GM19463 (cell line): ENCODE measurements at regions not wholly inside any gene's neighbourhood (a gene's known extent, or its start where the extent isn't known, plus 50 kb on each side); places are given as distances from the start of the nearest gene placed in this dataset.
"Not testable (repeated sequence)": the region's sequence is repeated elsewhere in the genome, so short reads cannot be mapped to it uniquely, and the experiment has no call there.

Source experiments
- ATAC-seq: cut with Tn5 transposase; IDR thresholded peaks from one replicate; pipeline ENCODE4 v1.9.1; 2021; ENCODE audit warnings: mild to moderate bottlenecking, moderate library complexity; ENCODE audit not compliant: unreplicated experiment

DNA sequence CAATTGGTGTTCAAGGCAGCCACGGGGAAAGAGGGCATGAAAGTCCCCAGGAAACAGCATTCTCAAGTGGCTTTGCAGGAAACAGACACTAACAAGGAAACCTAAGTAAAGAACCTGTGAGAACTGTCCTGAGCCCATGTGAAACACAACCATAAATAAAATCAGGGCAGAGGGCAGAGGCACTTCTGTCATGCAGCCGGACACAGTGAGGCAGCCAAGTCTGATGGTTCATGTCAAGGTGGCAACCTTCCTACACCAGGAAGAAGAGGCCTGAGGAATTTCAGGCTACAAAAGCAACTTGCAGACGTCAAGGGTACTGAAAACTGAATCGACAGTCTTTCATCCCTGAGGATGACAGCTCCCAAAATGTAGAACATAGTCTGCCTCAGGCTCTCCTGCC is 458.2 kb upstream of the NPVF start:
- no peak for ATAC-seq

DNA sequence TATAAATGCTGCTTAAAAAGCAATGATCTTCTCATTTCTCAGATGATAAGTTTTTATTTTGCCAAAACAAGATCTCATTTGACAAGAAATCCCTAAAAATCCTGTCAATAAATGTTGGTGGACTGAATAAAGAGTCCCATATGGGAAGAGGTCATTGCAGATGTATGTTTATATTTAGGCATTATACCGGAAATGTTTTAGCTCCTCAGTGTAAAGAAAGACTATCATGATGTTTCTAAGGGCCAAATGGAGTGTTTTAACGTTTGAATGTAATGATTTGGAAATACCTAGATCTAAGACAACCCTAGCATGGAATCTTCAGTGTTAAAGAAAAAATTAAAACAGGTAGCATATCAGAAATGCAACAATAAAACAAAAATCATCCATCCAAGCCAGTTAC is 457.8 kb upstream of the NFE2L3 start:
- ATAC-seq, result no peak

DNA sequence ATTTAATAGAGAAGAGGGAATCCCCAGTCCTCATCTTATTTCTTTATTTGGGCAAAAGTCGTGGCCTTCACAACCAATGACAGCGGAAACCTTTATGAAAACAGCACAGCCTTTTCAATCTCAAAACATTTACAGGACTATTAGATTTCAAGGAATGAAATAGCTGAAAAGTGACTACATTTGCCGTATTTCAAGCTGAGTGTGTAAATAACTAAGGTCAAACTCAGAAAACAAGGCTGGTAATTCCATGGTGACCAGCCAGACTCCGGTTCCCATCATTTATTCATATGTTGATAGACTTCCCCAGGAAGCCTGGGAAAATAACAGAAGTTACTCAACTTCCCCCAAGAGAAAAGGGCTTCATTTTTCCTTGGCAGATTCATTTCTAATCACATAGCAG is 457.3 kb upstream of the NFE2L3 start:
- no peak for ATAC-seq

DNA sequence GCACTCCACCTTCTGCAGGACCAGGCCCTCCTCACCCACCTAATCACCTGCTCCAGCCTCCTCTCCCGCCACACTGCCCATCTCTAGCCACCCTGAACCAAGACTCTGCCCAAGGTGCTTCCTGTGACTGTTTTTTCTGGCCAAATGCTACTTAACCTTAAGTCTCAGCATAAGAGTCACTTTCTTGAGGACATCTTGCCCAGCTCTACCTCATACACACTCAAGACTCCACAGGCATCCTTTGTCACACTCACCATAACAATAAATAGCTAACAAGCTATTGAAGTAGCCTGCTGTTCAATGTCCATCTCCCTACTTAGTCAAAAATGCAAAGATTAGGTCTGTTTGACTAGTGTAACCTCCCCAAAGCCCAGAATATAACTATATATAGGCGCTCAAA is 455.4 kb upstream of the NFE2L3 start:
- no peak for ATAC-seq

DNA sequence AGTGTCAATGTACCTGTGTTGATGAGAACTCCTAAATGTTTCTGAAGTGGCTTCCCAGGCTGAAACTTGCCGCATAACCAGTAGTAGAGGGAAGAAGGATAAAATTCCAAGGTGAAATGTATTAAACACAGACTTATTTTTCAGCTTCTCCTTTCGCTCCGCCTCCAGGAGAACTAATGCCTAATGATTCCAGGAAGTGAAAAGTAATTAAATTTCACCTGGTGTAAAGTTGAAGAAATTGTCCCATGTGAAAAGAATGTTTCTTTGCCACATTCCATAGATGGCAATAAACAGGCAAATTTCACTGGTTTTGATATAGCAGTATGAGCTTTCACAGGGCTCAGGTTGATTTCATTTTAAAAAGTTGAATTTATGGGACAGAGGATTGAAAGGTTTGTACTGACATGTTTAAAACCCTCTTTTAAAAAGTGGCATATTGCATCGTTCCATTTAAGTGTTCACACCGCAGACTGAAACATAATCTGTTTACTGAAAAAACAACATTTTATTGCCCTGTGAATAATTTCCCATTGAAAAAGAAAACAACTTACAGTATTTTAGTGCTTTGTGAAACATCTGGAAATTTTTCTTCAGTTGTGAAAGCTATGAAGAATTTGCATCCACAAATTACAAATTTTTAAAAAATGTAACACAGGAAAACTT is 453.4 kb upstream of the NFE2L3 start:
- no peak for ATAC-seq

DNA sequence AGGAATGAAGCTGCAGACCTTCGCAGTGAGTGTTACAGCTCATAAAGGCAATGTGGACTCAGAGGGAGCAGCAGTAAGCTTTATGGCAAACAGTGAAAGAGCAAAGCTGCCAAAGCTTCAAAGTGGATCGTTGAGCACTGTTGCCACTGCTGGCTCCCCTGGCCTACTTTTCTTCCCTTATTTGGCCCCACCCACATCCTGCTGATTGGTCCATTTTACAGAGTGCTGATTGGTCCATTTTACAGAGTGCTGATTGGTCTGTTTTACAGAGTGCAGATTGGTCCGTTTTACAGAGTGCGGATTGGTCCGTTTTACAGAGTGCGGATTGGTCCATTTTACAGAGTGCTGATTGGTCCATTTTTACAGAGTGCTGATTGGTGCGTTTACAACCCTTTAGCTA is 451.9 kb upstream of the NFE2L3 start:
- not testable (repeated sequence) for ATAC-seq

DNA sequence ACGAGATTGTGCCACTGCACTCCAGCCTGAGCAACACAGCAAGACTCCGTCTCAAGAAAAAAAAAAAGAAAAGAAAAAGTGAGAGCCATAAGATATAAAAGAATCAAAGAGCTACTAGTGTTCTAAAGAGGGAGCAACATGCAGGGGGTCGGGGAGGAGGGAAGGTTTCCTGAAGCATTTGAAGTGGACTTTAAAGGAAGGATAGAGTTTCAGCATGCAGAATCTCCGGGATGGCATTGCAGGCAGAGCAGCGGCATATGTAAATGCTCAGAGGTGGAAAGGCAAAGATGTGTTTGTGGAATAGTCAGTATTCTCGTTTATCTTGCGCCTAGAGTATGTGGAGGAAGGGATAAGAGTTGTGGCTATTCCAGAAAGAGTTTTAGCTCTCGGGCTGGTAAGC is 447.6 kb upstream of the NFE2L3 start:
- no peak for ATAC-seq

DNA sequence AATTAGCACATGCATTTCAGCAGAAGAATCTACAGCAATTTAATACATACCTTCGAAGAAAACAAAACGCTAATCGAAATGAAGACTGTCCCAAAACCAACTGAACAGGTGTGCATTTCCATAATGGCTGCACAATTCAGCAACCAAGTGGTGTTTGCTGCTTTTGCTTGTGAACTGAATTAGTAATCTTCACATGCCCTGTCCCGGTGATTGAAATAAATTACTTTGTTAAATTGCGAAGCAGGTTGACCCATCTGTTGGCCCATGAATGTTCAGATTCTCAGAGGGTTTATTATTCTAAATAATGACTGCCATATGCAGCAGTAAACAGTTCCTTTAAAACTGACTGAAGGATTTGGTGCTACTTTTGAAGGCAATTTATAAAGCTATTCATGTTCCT is 445.2 kb upstream of the NFE2L3 start:
- no peak for ATAC-seq

DNA sequence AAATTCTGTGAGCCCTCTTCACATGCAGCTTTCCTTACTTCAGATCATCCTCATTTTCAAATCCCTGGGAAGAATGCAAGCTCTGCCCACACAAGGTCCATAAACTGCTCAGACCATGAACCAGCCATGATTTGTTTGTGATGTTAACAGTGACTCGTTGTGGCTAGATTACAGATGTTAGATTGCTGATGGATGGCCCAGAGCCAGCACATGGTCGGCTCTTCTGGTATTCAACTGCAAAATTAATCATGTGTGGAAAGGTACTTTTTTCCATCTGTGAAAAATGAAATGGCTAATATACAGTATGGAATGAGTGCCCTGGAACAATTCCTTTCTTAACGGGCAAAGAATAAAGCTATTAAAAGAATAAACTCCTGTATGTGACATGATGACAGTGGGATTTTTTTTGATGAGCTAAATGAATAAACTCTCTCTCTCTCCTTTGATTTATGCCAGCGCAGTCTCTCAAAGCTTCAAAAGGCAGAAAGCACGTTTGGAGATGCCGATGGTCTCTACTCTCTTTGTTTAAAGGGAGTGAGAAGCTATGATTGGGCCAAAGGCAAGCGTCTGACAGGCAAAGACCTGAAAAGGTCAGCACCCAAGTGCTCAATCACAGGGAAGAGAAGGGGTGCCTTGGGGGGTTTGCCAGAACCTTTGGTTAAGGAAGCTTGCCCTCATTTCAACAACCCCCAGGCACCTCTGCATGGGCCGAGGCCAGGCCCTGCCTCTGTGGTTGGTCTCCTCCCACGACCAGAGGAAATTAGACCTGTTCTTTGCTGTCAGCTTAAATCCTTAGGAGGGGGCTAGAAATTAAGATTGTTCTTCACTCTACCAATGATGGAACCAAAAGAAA is 444.0 kb upstream of the NFE2L3 start:
- ATAC-seq, result no peak

DNA sequence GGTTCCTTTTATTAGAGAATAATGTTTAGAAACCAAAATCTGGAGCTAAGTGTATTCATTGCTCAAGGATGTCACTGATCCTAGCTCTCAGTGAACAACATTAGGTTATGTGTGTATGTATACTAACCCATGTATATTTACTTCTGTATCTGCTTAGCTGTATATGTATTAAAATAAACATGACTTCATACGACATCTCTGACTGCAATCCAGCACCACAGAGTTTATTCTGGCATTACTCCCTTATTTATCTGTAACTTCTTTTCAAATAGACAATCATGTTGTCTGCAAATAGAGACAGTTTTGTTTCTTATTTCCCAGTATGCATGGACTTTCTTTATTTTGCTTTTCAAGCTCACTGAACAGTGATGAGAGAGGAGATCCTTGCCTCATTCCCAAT is 441.0 kb upstream of the NFE2L3 start:
- no peak for ATAC-seq

DNA sequence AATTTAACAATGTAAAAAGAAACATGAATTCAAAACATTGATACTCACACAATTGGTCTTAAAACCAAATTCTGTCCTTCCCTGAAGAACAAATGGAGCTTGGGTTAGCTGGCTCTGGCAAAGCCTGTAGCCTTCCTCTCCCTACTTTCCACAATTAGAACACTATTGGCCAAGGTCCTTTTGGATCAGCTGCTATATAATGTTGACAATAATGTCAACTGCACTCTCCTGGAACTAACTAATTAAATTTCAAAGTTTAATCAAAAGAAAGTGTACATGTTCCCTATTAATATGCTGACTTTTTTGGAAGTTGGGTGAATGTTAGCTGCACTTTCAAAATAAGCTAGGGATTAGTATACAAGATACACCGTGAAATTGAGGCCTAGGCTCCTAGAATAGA is 440.1 kb upstream of the NFE2L3 start:
- ATAC-seq, result no peak

DNA sequence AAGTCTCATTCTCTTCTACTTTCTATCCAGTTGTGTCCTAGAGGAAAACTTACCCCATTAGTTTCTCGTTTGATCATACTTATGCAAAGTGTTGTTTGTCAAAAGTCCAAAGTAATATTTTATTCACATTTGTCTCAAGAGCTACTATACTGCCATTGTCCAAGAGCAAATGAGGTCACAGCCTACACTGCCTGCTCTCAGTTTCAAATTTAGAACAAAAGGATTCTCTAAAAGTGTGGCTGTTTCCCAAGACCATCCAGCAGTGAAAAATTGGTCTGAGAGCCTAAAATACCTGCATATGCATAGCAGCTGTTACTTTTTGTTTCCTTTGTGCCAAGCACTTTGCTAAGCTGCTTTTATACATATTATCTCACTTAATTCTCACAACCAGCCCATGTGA is 439.5 kb upstream of the NFE2L3 start:
- no peak for ATAC-seq

DNA sequence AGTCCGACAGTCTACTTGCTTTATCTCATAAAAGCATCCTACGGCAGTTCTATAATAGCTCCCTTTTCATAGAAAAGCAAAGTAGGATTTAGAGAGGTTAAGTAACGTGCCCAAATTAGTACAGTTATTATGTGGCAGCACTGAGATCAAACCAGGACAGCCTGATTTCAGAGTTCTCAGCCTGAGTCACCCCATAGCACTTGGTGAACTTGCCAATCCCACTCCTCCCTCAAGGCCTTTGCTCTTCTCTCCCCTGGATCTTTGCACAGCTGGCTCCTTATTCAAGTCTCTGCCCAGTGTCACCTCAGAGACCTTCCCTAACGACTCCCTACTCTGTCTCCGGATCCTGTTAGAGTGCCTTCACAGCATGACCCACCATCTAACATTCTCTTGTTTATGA is 438.0 kb upstream of the NFE2L3 start:
- ATAC-seq, result no peak

DNA sequence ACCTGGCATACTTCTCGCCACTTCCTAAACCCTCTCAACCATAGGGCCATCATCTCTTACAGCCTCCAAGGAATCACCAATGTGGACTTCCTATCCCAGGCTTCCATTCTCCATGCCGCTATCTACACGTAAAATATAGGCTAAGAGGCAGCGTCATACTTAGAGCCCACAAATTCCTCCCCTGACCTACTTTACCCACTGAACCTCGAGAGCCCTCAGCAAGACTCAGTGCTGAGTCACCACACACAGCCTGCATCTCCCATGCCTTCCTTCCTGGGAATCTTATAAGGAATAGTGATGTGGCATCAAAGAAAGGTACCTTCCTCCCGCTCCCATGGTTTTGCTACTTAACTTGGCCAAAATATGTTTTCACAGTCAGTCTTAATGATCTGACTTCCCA is 435.6 kb upstream of the NFE2L3 start:
- no peak for ATAC-seq

DNA sequence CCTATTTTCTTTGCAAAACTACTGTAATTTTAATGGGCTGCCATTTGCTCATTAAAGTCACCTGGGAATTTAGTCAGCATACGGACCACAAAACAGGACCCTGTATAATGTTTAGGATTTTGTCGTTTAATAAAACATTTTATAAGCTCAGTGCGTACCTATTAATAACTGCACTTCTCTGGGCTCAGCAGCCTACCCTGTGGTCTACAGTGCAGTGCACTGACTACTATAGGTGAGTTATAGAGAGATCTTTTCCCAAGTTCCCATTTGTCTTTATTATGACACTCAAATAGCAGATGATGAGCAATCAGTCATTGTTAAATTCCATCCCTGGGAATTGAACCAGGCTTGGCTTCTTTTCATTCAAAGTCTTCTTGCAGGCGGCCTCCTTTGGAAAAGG is 433.4 kb upstream of the NFE2L3 start:
- ATAC-seq, result no peak

DNA sequence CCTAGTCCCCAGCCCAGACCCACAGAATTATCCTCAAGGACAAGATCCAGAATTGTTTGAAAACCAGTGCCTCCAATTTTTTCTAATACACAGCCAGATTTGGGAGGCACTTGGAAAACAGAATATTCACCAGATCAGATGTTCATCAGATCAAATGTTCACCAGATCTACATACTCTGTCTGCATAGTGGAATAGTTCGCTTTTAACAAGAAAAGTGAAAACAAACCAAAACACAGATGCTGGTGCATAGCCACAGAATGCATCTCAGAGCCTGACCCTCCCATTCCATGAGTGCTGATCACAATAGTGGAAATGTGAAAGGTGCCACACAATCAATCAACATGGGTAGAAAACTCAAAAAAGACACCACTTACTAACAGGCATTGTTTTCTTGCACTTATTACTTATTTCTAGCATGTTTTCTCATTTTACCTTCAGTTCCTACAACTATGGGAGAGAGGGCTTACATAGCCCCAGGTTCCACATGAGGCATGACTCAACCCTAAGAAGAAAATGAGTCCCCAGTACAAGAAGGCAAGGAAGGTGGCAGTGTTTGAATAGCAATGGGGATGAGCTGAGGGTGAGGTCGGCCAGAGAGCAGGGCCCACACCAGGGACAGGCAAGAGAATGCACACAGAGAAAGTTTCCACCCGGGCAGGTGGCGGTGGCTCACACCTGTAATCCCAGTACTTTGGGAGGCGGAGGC is 432.7 kb upstream of the NFE2L3 start:
- ATAC-seq, result no peak

DNA sequence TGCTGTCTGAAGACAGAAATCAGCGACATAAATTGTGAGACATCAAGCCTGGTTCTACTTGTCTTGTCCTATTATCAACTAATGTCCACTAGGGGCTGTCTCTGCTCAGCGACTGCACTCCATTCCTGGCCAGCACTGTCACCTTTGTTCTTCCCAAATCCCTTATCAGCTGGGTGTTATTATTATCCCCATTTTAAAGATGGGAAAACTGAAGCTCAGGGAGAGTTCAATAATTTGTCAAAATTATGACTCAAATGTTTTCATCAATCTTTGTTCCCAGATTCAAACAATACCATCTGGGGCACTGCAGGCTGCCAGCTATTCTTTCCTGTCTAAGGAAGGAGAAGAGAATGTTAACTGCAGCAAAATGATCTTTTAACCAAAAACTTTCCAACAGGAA is 431.6 kb upstream of the NFE2L3 start:
- ATAC-seq, result no peak

DNA sequence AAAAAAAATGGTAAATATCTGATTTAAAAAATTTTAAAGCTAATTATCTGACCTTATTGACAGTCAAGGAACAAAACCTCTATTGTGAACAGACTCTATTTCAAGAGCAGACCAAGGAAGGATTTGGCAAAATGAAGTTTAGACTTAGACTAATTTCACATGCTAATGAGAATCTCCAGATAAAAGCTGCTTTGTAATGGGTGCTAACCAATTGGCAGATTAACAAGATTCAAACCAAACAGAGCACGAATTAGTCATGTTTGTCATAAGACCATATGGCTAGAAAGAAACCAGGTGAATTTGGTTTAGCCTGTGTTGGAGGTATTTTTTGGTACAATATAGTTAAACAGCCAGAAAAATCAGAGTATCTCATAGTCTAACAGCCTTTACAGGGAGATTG is 429.1 kb upstream of the NFE2L3 start:
- no peak for ATAC-seq

DNA sequence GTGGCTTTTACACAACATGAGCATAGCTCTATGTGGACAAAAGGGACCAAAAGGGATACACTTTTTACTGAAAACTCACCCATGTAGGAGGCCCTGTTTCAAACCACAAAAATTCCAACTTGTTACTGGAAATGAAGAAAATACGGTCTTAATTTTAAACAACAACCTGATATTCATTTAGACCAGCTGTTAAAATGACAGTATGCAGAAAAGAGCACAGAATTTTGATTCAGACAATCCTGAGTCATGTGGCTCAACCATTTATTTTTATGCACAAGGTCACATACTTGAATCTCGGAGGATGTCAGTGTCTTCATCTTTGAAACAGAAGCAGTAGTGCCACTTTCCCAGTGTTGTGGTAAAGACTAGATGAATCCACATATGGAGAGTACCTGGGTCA is 426.5 kb upstream of the NFE2L3 start:
- ATAC-seq, result no peak

DNA sequence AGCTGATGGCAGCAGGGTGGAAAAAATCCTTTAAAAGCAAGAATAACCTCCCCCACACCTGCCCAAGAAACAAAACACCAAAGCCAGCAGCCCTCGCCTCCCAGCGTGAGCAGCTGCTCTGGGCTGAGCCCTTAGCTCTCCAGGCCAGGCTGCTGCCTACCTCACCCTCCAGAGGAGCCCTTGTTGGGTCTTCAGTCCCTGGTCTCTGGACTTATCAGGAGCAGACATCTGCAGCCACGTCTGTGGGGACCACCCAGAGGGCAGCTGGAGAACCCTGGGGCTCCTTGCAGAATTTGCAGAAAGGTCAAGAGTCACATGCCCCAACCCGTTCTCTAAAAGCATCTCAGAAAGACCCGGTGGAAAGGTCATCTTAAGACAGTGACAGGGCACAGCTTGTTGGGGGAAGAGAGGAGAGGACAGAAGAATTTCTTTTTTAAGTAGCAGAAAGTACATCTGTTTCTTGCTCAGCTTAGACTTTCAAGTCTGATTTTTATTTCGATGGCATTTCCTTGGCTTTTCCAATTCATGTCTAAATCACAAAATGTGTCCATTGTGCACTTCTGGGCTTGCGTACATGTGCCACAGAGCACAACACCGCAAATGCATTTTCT is 425.7 kb upstream of the NFE2L3 start:
- no peak for ATAC-seq

DNA sequence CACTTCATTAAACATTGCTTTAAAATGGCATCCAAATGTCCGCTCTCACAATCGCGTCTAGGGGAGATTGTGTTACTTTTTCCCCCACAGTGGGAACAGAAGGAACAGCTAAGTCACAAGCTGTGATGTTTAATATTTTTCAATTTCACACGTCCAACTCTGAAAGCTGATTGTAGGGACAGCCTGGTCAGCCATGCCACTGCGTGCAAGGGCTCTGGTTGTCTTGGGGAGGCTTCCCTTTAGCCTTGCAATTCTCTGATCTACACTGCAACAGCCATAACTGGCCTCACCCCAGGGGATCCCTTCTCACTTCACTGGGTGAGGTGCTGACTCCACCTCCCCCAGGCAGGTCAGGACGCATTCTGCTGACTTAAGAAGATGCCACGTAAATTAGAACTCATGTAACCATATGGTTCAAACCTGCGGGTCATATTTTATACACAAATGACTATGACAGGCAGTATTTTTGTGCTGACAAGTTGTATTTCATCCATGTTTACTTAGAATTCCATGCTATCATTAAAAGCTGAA is 425.2 kb upstream of the NFE2L3 start:
- ATAC-seq, result no peak
